PC-3 (cell line): ENCODE measurements at regions not wholly inside any gene's neighbourhood (a gene's known extent, or its start where the extent isn't known, plus 50 kb on each side); places are given as distances from the start of the nearest gene placed in this dataset.

Experiments
- EZH2 ChIP-seq: fragments of 300-600 bp; sonication (generic); IDR thresholded peaks from one replicate; pipeline ENCODE4 v1.6.1; 2017; ENCODE audit warnings: antibody characterized with exemption, mild to moderate bottlenecking, low read length; ENCODE audit not compliant: unreplicated experiment
- TF ChIP-seq, protein P1 (sequence below): fragments of 300-600 bp; sonication (generic); conservative IDR thresholded peaks from 2 replicates; pipeline ENCODE4 v1.5.1; 2017; ENCODE audit warnings: antibody characterized with exemption, low read depth, mild to moderate bottlenecking, low read length

DNA sequence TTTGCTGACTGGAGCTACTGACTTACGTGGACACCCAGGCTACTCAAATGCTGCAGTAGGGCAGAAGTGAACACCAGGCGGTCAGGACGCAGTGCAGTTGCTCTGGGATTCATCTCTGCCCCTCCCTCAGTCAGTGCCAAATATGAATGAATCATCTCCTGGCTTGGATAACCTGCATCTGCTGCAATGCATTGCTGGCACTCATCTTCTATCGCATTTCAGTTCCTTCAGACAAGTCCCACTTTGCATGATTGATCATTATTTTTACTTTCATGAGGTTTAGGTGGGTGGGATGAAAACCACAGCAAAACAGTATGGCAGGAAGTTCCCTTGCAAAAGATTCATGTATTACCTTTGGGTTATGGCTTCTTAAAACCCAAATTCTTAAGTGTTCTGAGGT, 224.6 kb upstream of the NRP1 start:
- TF ChIP-seq, protein P1, sequence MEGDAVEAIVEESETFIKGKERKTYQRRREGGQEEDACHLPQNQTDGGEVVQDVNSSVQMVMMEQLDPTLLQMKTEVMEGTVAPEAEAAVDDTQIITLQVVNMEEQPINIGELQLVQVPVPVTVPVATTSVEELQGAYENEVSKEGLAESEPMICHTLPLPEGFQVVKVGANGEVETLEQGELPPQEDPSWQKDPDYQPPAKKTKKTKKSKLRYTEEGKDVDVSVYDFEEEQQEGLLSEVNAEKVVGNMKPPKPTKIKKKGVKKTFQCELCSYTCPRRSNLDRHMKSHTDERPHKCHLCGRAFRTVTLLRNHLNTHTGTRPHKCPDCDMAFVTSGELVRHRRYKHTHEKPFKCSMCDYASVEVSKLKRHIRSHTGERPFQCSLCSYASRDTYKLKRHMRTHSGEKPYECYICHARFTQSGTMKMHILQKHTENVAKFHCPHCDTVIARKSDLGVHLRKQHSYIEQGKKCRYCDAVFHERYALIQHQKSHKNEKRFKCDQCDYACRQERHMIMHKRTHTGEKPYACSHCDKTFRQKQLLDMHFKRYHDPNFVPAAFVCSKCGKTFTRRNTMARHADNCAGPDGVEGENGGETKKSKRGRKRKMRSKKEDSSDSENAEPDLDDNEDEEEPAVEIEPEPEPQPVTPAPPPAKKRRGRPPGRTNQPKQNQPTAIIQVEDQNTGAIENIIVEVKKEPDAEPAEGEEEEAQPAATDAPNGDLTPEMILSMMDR: peak; percentile 41; the same call in 1 of the 2 replicates
- TF ChIP-seq EZH2: no peak
